Activated CD4-positive, alpha-beta memory T cell treated with anti-CD3 and anti-CD28 coated beads, Interleukin-2, amount 10 ng/mL, durations not matched to agents 7 days and 5 days (primary cell): ENCODE measurements at regions not wholly inside any gene's neighbourhood (a gene's known extent, or its start where the extent isn't known, plus 50 kb on each side); places are given as distances from the start of the nearest gene placed in this dataset.
"Not testable (repeated sequence)": the region's sequence is repeated elsewhere in the genome, so short reads cannot be mapped to it uniquely, and the experiment has no call there.

Experiments used
- CTCF ChIA-PET: fragments of 350-600 bp; sonication (Branson Sonifier 250); formaldehyde crosslinking; loops from one replicate; lab custom pipeline; 2021; ENCODE audit warnings: antibody characterized with exemption, inconsistent platforms; lab: Charles Lee
- POLR2A ChIA-PET: fragments of 350-600 bp; sonication (Branson Sonifier 250); formaldehyde crosslinking; loops from one replicate; lab custom pipeline; 2021; ENCODE audit warnings: antibody characterized with exemption; lab: Charles Lee
- DNase-seq: peaks from one replicate; pipeline ENCODE4 v3.0.0-alpha.2; 2020
- H3K27ac Mint-ChIP-seq: one replicate; pipeline ENCODE4 v1.8.0; 2021; ENCODE audit warnings: mild to moderate bottlenecking, mixed read lengths
- H3K27me3 Mint-ChIP-seq: one replicate; pipeline ENCODE4 v1.8.0; 2021; ENCODE audit warnings: mixed read lengths
- H3K36me3 Mint-ChIP-seq: one replicate; pipeline ENCODE4 v1.8.0; 2021; ENCODE audit warnings: low read depth, mixed read lengths
- H3K4me1 Mint-ChIP-seq: one replicate; pipeline ENCODE4 v1.8.0; 2021; ENCODE audit warnings: mixed read lengths
- H3K4me3 Mint-ChIP-seq: one replicate; pipeline ENCODE4 v1.8.0; 2021; ENCODE audit warnings: mild to moderate bottlenecking, mixed read lengths
- H3K9me3 Mint-ChIP-seq: one replicate; pipeline ENCODE4 v1.8.0; 2021; ENCODE audit warnings: mixed read lengths

GRCh38 chr3:65146179-65146578 is 458.4 kb upstream of the ADAMTS9 start:
- no peaks in the 10 kb centered on the region for H3K27me3 Mint-ChIP-seq
- H3K27ac Mint-ChIP-seq, result no peak overlapping the region
- no peak overlapping the region for H3K4me3 Mint-ChIP-seq
- H3K4me1 Mint-ChIP-seq, result no peaks in the 10 kb centered on the region
- CTCF ChIA-PET, result no interaction called here
- POLR2A ChIA-PET, result no interaction called here
- no peak for DNase-seq
- no peaks in the 10 kb centered on the region for H3K36me3 Mint-ChIP-seq
- H3K9me3 Mint-ChIP-seq, result peaks cover 2% of the 10 kb centered on the region

- ChIA-PET POLR2A (no interaction called here), CTCF (no interaction called here)
- Mint-ChIP-seq H3K4me1 (no peaks in the 10 kb centered on the region), H3K27me3 (no peaks in the 10 kb centered on the region), H3K36me3 (no peaks in the 10 kb centered on the region), H3K27ac (no peak overlapping the region), H3K4me3 (no peak overlapping the region), H3K9me3 (peaks cover 2% of the 10 kb centered on the region)
- DNase-seq, result no peak
Observed at GRCh38 chr3:65145680-65146079, 457.9 kb upstream of the ADAMTS9 start.

- ChIA-PET CTCF (no interaction called here), POLR2A (no interaction called here)
- DNase-seq, result no peak
- H3K4me1 Mint-ChIP-seq, result no peaks in the 10 kb centered on the region
- no peak overlapping the region for H3K27ac Mint-ChIP-seq
- H3K9me3 Mint-ChIP-seq, result peaks cover 5% of the 10 kb centered on the region
- no peaks in the 10 kb centered on the region for H3K36me3 Mint-ChIP-seq
- H3K4me3 Mint-ChIP-seq, result no peak overlapping the region
- no peaks in the 10 kb centered on the region for H3K27me3 Mint-ChIP-seq
Observed at GRCh38 chr3:65144791-65145351, 457.1 kb upstream of the ADAMTS9 start.

- DNase-seq, result no peak
- H3K36me3 Mint-ChIP-seq, result no peaks in the 10 kb centered on the region
- ChIA-PET POLR2A (no interaction called here), CTCF (no interaction called here)
- H3K9me3 Mint-ChIP-seq, result peaks cover 7% of the 10 kb centered on the region
- no peak overlapping the region for H3K27ac Mint-ChIP-seq
- H3K4me3 Mint-ChIP-seq, result no peak overlapping the region
- H3K27me3 Mint-ChIP-seq, result no peaks in the 10 kb centered on the region
- H3K4me1 Mint-ChIP-seq, result no peaks in the 10 kb centered on the region
Observed at GRCh38 chr3:65142456-65142855, 454.7 kb upstream of the ADAMTS9 start.

- Mint-ChIP-seq H3K36me3 (no peaks in the 10 kb centered on the region), H3K4me1 (no peaks in the 10 kb centered on the region), H3K27ac (no peak overlapping the region), H3K4me3 (no peak overlapping the region), H3K9me3 (peaks cover 17% of the 10 kb centered on the region), H3K27me3 (no peaks in the 10 kb centered on the region)
- POLR2A ChIA-PET, result no interaction called here
- DNase-seq, result no peak
- CTCF ChIA-PET, result no interaction called here
Observed at GRCh38 chr3:65138556-65138955, 450.8 kb upstream of the ADAMTS9 start.

- not testable (repeated sequence) for H3K4me1 Mint-ChIP-seq, H3K27ac Mint-ChIP-seq
Observed at GRCh38 chr3:65133752-65134151, 446.0 kb upstream of the ADAMTS9 start.

GRCh38 chr3:65130782-65131181 is 443.0 kb upstream of the ADAMTS9 start:
- H3K4me3 Mint-ChIP-seq, result no peak overlapping the region
- H3K27ac Mint-ChIP-seq, result no peak overlapping the region

More at GRCh38 chr3:65133752-65134151, 446.0 kb upstream of the ADAMTS9 start:
- H3K9me3 Mint-ChIP-seq, result peaks cover 21% of the 10 kb centered on the region
- H3K4me3 Mint-ChIP-seq, DNase-seq, H3K27me3 Mint-ChIP-seq, CTCF ChIA-PET, POLR2A ChIA-PET, H3K36me3 Mint-ChIP-seq: not testable (repeated sequence)

GRCh38 chr3:65128346-65128745 is 440.5 kb upstream of the ADAMTS9 start:
- DNase-seq, result no peak
- CTCF ChIA-PET, result no interaction called here
- Mint-ChIP-seq H3K36me3 (no peaks in the 10 kb centered on the region), H3K4me1 (no peaks in the 10 kb centered on the region), H3K4me3 (no peak overlapping the region), H3K27me3 (no peaks in the 10 kb centered on the region), H3K9me3 (peaks cover 13% of the 10 kb centered on the region), H3K27ac (no peak overlapping the region)
- POLR2A ChIA-PET, result no interaction called here

More at GRCh38 chr3:65130782-65131181, 443.0 kb upstream of the ADAMTS9 start:
- POLR2A ChIA-PET, result no interaction called here
- Mint-ChIP-seq H3K9me3 (peaks cover 17% of the 10 kb centered on the region), H3K36me3 (no peaks in the 10 kb centered on the region), H3K27me3 (no peaks in the 10 kb centered on the region), H3K4me1 (no peaks in the 10 kb centered on the region)
- DNase-seq, result no peak
- CTCF ChIA-PET, result no interaction called here

- ChIA-PET CTCF (no interaction called here), POLR2A (no interaction called here)
- no peak for DNase-seq
- H3K4me3 Mint-ChIP-seq, result no peak overlapping the region
- no peaks in the 10 kb centered on the region for H3K36me3 Mint-ChIP-seq
- H3K27ac Mint-ChIP-seq, result no peak overlapping the region
- H3K27me3 Mint-ChIP-seq, result no peaks in the 10 kb centered on the region
- H3K4me1 Mint-ChIP-seq, result no peaks in the 10 kb centered on the region
- H3K9me3 Mint-ChIP-seq, result peaks cover 11% of the 10 kb centered on the region
Observed at GRCh38 chr3:65126527-65127410, 439.0 kb upstream of the ADAMTS9 start.

- H3K36me3 Mint-ChIP-seq, H3K4me1 Mint-ChIP-seq, POLR2A ChIA-PET, DNase-seq, H3K27ac Mint-ChIP-seq, H3K27me3 Mint-ChIP-seq, CTCF ChIA-PET, H3K4me3 Mint-ChIP-seq: not testable (repeated sequence)
- H3K9me3 Mint-ChIP-seq, result peaks cover 12% of the 10 kb centered on the region
Observed at GRCh38 chr3:65120156-65120555, 432.4 kb upstream of the ADAMTS9 start.

GRCh38 chr3:65118912-65119499 is 431.2 kb upstream of the ADAMTS9 start:
- POLR2A ChIA-PET, result no interaction called here
- Mint-ChIP-seq H3K27me3 (no peaks in the 10 kb centered on the region), H3K36me3 (no peaks in the 10 kb centered on the region), H3K4me3 (no peak overlapping the region), H3K4me1 (no peaks in the 10 kb centered on the region), H3K9me3 (peaks cover 13% of the 10 kb centered on the region), H3K27ac (no peak overlapping the region)
- CTCF ChIA-PET, result no interaction called here
- DNase-seq, result no peak

GRCh38 chr3:65114041-65114440 is 426.2 kb upstream of the ADAMTS9 start:
- Mint-ChIP-seq H3K4me1 (no peaks in the 10 kb centered on the region), H3K9me3 (peaks cover 10% of the 10 kb centered on the region), H3K36me3 (no peaks in the 10 kb centered on the region), H3K27me3 (no peaks in the 10 kb centered on the region), H3K27ac (no peak overlapping the region), H3K4me3 (no peak overlapping the region)
- ChIA-PET CTCF (no interaction called here), POLR2A (no interaction called here)
- no peak for DNase-seq

- no peak overlapping the region for H3K4me3 Mint-ChIP-seq
- H3K9me3 Mint-ChIP-seq, result peaks cover 7% of the 10 kb centered on the region
- no peaks in the 10 kb centered on the region for H3K27me3 Mint-ChIP-seq
- no peaks in the 10 kb centered on the region for H3K36me3 Mint-ChIP-seq
- H3K27ac Mint-ChIP-seq, result no peak overlapping the region
- ChIA-PET POLR2A (no interaction called here), CTCF (no interaction called here)
- no peak for DNase-seq
- H3K4me1 Mint-ChIP-seq, result no peaks in the 10 kb centered on the region
Observed at GRCh38 chr3:65112751-65113300, 425.0 kb upstream of the ADAMTS9 start.
